ENCODE measurements at regions not wholly inside any gene's neighbourhood (a gene's known extent, or its start where the extent isn't known, plus 50 kb on each side); places are given as distances from the start of the nearest gene placed in this dataset.
"Not testable (repeated sequence)": the region's sequence is repeated elsewhere in the genome, so short reads cannot be mapped to it uniquely, and the experiment has no call there.

GRCh38 chr2:16345231-16345630, 320.4 kb downstream of the CYRIA start:
- not testable (repeated sequence) for H3K36me3 Mint-ChIP-seq (ENCODE audit: low read depth)

GRCh38 chr2:16339206-16339605, 326.4 kb downstream of the CYRIA start:
- Mint-ChIP-seq H3K36me3 (ENCODE audit: low read depth) (no peaks in the 10 kb centered on the region), H3K27me3 (no peaks in the 10 kb centered on the region), H3K27ac (no peak overlapping the region), H3K9me3 (peaks cover 26% of the 10 kb centered on the region), H3K4me3 (no peak overlapping the region), H3K4me1 (ENCODE audit: low read depth) (no peaks in the 10 kb centered on the region)
- intact Hi-C loops (cut with micrococcal nuclease), result no loop called here

More at GRCh38 chr2:16345231-16345630, 320.4 kb downstream of the CYRIA start:
- H3K27ac Mint-ChIP-seq; H3K27me3 Mint-ChIP-seq; H3K4me3 Mint-ChIP-seq; intact Hi-C loops (cut with micrococcal nuclease); H3K4me1 Mint-ChIP-seq (ENCODE audit: low read depth): not testable (repeated sequence)
- H3K9me3 Mint-ChIP-seq, result peaks cover 12% of the 10 kb centered on the region

- Mint-ChIP-seq H3K4me3 (no peak overlapping the region), H3K27ac (no peak overlapping the region), H3K27me3 (no peaks in the 10 kb centered on the region), H3K9me3 (peaks cover 26% of the 10 kb centered on the region), H3K36me3 (ENCODE audit: low read depth) (no peaks in the 10 kb centered on the region), H3K4me1 (ENCODE audit: low read depth) (no peaks in the 10 kb centered on the region)
- intact Hi-C loops (cut with micrococcal nuclease), result no loop called here
These were observed 327.6 kb downstream of the CYRIA start for GRCh38 chr2:16338026-16338425.

- no peaks in the 10 kb centered on the region for H3K36me3 Mint-ChIP-seq (ENCODE audit: low read depth)
- H3K27ac Mint-ChIP-seq, result no peak overlapping the region
- peaks cover 23% of the 10 kb centered on the region for H3K9me3 Mint-ChIP-seq
- intact Hi-C loops (cut with micrococcal nuclease), result no loop called here
- no peaks in the 10 kb centered on the region for H3K4me1 Mint-ChIP-seq (ENCODE audit: low read depth)
- H3K4me3 Mint-ChIP-seq, result no peak overlapping the region
- no peaks in the 10 kb centered on the region for H3K27me3 Mint-ChIP-seq
These were observed 328.7 kb downstream of the CYRIA start for GRCh38 chr2:16336916-16337315.

- H3K9me3 Mint-ChIP-seq, result peaks cover 19% of the 10 kb centered on the region
- no peak overlapping the region for H3K4me3 Mint-ChIP-seq
- no peaks in the 10 kb centered on the region for H3K4me1 Mint-ChIP-seq (ENCODE audit: low read depth)
- H3K27ac Mint-ChIP-seq, result no peak overlapping the region
- intact Hi-C loops (cut with micrococcal nuclease), result no loop called here
- no peaks in the 10 kb centered on the region for H3K27me3 Mint-ChIP-seq
- H3K36me3 Mint-ChIP-seq (ENCODE audit: low read depth), result no peaks in the 10 kb centered on the region
These were observed 329.1 kb downstream of the CYRIA start for GRCh38 chr2:16336491-16336890.

- peaks cover 14% of the 10 kb centered on the region for H3K9me3 Mint-ChIP-seq
- no peaks in the 10 kb centered on the region for H3K36me3 Mint-ChIP-seq (ENCODE audit: low read depth)
- no peak overlapping the region for H3K27ac Mint-ChIP-seq
- H3K4me3 Mint-ChIP-seq, result no peak overlapping the region
- no peaks in the 10 kb centered on the region for H3K4me1 Mint-ChIP-seq (ENCODE audit: low read depth)
- intact Hi-C loops (cut with micrococcal nuclease), result no loop called here
- H3K27me3 Mint-ChIP-seq, result no peaks in the 10 kb centered on the region
These were observed 329.7 kb downstream of the CYRIA start for GRCh38 chr2:16335947-16336346.

- no peak overlapping the region for H3K27ac Mint-ChIP-seq
- peaks cover 14% of the 10 kb centered on the region for H3K9me3 Mint-ChIP-seq
- H3K36me3 Mint-ChIP-seq (ENCODE audit: low read depth), result no peaks in the 10 kb centered on the region
- H3K27me3 Mint-ChIP-seq, result no peaks in the 10 kb centered on the region
- no peak overlapping the region for H3K4me3 Mint-ChIP-seq
- H3K4me1 Mint-ChIP-seq (ENCODE audit: low read depth), result no peaks in the 10 kb centered on the region
- intact Hi-C loops (cut with micrococcal nuclease), result no loop called here
These were observed 330.1 kb downstream of the CYRIA start for GRCh38 chr2:16335604-16335930.

- no peaks in the 10 kb centered on the region for H3K4me1 Mint-ChIP-seq (ENCODE audit: low read depth)
- no peak overlapping the region for H3K4me3 Mint-ChIP-seq
- H3K27ac Mint-ChIP-seq, result no peak overlapping the region
- intact Hi-C loops (cut with micrococcal nuclease), result no loop called here
- no peaks in the 10 kb centered on the region for H3K27me3 Mint-ChIP-seq
- no peaks in the 10 kb centered on the region for H3K36me3 Mint-ChIP-seq (ENCODE audit: low read depth)
- peaks cover 14% of the 10 kb centered on the region for H3K9me3 Mint-ChIP-seq
These were observed 330.6 kb downstream of the CYRIA start for GRCh38 chr2:16334886-16335603.

GRCh38 chr2:16334366-16334765, 331.3 kb downstream of the CYRIA start:
- no peak overlapping the region for H3K27ac Mint-ChIP-seq
- H3K4me1 Mint-ChIP-seq (ENCODE audit: low read depth), result no peaks in the 10 kb centered on the region
- no peaks in the 10 kb centered on the region for H3K36me3 Mint-ChIP-seq (ENCODE audit: low read depth)
- H3K9me3 Mint-ChIP-seq, result peaks cover 8% of the 10 kb centered on the region
- no peaks in the 10 kb centered on the region for H3K27me3 Mint-ChIP-seq
- intact Hi-C loops (cut with micrococcal nuclease), result no loop called here
- no peak overlapping the region for H3K4me3 Mint-ChIP-seq

GRCh38 chr2:16333681-16334080, 332.0 kb downstream of the CYRIA start:
- Mint-ChIP-seq H3K9me3 (peaks cover under 1% of the 10 kb centered on the region), H3K27ac (no peak overlapping the region), H3K27me3 (no peaks in the 10 kb centered on the region), H3K36me3 (ENCODE audit: low read depth) (no peaks in the 10 kb centered on the region), H3K4me3 (no peak overlapping the region), H3K4me1 (ENCODE audit: low read depth) (no peaks in the 10 kb centered on the region)
- intact Hi-C loops (cut with micrococcal nuclease), result no loop called here

GRCh38 chr2:16332681-16333557, 332.7 kb downstream of the CYRIA start:
- Mint-ChIP-seq H3K27me3 (no peaks in the 10 kb centered on the region), H3K9me3 (no peaks in the 10 kb centered on the region), H3K27ac (no peak overlapping the region), H3K4me1 (ENCODE audit: low read depth) (no peaks in the 10 kb centered on the region), H3K4me3 (no peak overlapping the region), H3K36me3 (ENCODE audit: low read depth) (no peaks in the 10 kb centered on the region)
- intact Hi-C loops (cut with micrococcal nuclease), result no loop called here

GRCh38 chr2:16331772-16332171, 333.9 kb downstream of the CYRIA start:
- Mint-ChIP-seq H3K27ac (no peak overlapping the region), H3K4me1 (ENCODE audit: low read depth) (no peaks in the 10 kb centered on the region), H3K27me3 (no peaks in the 10 kb centered on the region), H3K9me3 (no peaks in the 10 kb centered on the region), H3K36me3 (ENCODE audit: low read depth) (no peaks in the 10 kb centered on the region), H3K4me3 (no peak overlapping the region)
- intact Hi-C loops (cut with micrococcal nuclease), result no loop called here

- Mint-ChIP-seq H3K4me3 (no peak overlapping the region), H3K9me3 (no peaks in the 10 kb centered on the region), H3K27ac (no peak overlapping the region), H3K4me1 (ENCODE audit: low read depth) (no peaks in the 10 kb centered on the region), H3K27me3 (no peaks in the 10 kb centered on the region), H3K36me3 (ENCODE audit: low read depth) (no peaks in the 10 kb centered on the region)
- intact Hi-C loops (cut with micrococcal nuclease), result no loop called here
These were observed 334.7 kb downstream of the CYRIA start for GRCh38 chr2:16330982-16331381.

- Mint-ChIP-seq H3K9me3 (no peaks in the 10 kb centered on the region), H3K27me3 (no peaks in the 10 kb centered on the region), H3K36me3 (ENCODE audit: low read depth) (no peaks in the 10 kb centered on the region), H3K27ac (no peak overlapping the region), H3K4me3 (no peak overlapping the region), H3K4me1 (ENCODE audit: low read depth) (no peaks in the 10 kb centered on the region)
- intact Hi-C loops (cut with micrococcal nuclease), result no loop called here
These were observed 335.1 kb downstream of the CYRIA start for GRCh38 chr2:16330571-16330970.
